ENCODE measurements at regions not wholly inside any gene's neighbourhood (a gene's known extent, or its start where the extent isn't known, plus 50 kb on each side); places are given as distances from the start of the nearest gene placed in this dataset.

GRCh38 chr10:123404357-123404756 lies 250.2 kb downstream of the BUB3 start:
- ChIA-PET CTCF (no interaction called here), POLR2A (no interaction called here)
- peaks cover 0 to 16% of the 10 kb centered on the region in 2 experiments for H3K27me3 ChIP-seq (replicated peaks in 1 of 2; ENCODE audit: control insufficient read depth in 2 of 2, extremely low read depth in 1 of 2, insufficient read depth in 2 of 2, low read length in 1 of 2)
- no peaks in the 10 kb centered on the region for H3K9me3 ChIP-seq
- H3K4me3 Mint-ChIP-seq = no peak overlapping the region
- H3K27ac ChIP-seq (ENCODE audit: low read length) = no peak overlapping the region
- H3K36me3 ChIP-seq (ENCODE audit: control insufficient read depth in 2 of 2, extremely low read depth in 1 of 2, insufficient read depth in 1 of 2, low read length in 1 of 2) = no peaks in the 10 kb centered on the region
- ATAC-seq (replicated peaks in 1 of 4) (no peak), DNase-seq (no peak)
- H3K4me1 ChIP-seq (ENCODE audit: control insufficient read depth in 1 of 2, extremely low read depth in 1 of 2, insufficient read depth in 2 of 2, low read length in 2 of 2) = no peaks in the 10 kb centered on the region
- H3K27ac Mint-ChIP-seq = no peak overlapping the region
- WGBS (ENCODE audit: insufficient coverage) = no CpG with 5 or more reads among the region's 1 CpG
- H3K4me3 ChIP-seq (ENCODE audit: control insufficient read depth in 1 of 2, extremely low read depth in 1 of 2, low read length in 1 of 2) = no peak overlapping the region
- H3K36me3 Mint-ChIP-seq = no peaks in the 10 kb centered on the region
- peaks cover 5 to 12% of the 10 kb centered on the region in 2 donors for H3K27me3 Mint-ChIP-seq
- H3K4me1 Mint-ChIP-seq = no peaks in the 10 kb centered on the region
- peaks cover 11 to 19% (median 14%) of the 10 kb centered on the region in 3 donors for H3K9me3 Mint-ChIP-seq

GRCh38 chr10:123408660-123409059 lies 254.5 kb downstream of the BUB3 start:
- Mint-ChIP-seq H3K27me3 (peaks cover 8 to 19% of the 10 kb centered on the region in 2 donors), H3K36me3 (no peaks in the 10 kb centered on the region), H3K27ac (no peak overlapping the region), H3K9me3 (peaks cover 11 to 17% (median 13%) of the 10 kb centered on the region in 3 donors), H3K4me3 (no peak overlapping the region), H3K4me1 (no peaks in the 10 kb centered on the region)
- Histone ChIP-seq H3K4me1 (ENCODE audit: control insufficient read depth in 1 of 2, extremely low read depth in 1 of 2, insufficient read depth in 2 of 2, low read length in 2 of 2) (no peaks in the 10 kb centered on the region), H3K9me3 (no peaks in the 10 kb centered on the region), H3K27ac (ENCODE audit: low read length) (no peak overlapping the region), H3K27me3 (replicated peaks in 1 of 2; ENCODE audit: control insufficient read depth in 2 of 2, extremely low read depth in 1 of 2, insufficient read depth in 2 of 2, low read length in 1 of 2) (no peaks in the 10 kb centered on the region), H3K4me3 (ENCODE audit: control insufficient read depth in 1 of 2, extremely low read depth in 1 of 2, low read length in 1 of 2) (no peak overlapping the region), H3K36me3 (ENCODE audit: control insufficient read depth in 2 of 2, extremely low read depth in 1 of 2, insufficient read depth in 1 of 2, low read length in 1 of 2) (no peaks in the 10 kb centered on the region)
- ChIA-PET POLR2A (no interaction called here), CTCF (no interaction called here)
- DNase-seq (no peak), ATAC-seq (replicated peaks in 1 of 4) (no peak)
- WGBS (ENCODE audit: insufficient coverage) = no CpG with 5 or more reads among the region's 3 CpGs

- Histone ChIP-seq H3K4me1 (ENCODE audit: control insufficient read depth in 1 of 2, extremely low read depth in 1 of 2, insufficient read depth in 2 of 2, low read length in 2 of 2) (no peaks in the 10 kb centered on the region), H3K36me3 (ENCODE audit: control insufficient read depth in 2 of 2, extremely low read depth in 1 of 2, insufficient read depth in 1 of 2, low read length in 1 of 2) (no peaks in the 10 kb centered on the region), H3K9me3 (no peaks in the 10 kb centered on the region), H3K27ac (ENCODE audit: low read length) (no peak overlapping the region), H3K27me3 (replicated peaks in 1 of 2; ENCODE audit: control insufficient read depth in 2 of 2, extremely low read depth in 1 of 2, insufficient read depth in 2 of 2, low read length in 1 of 2) (no peaks in the 10 kb centered on the region), H3K4me3 (ENCODE audit: control insufficient read depth in 1 of 2, extremely low read depth in 1 of 2, low read length in 1 of 2) (no peak overlapping the region)
- H3K9me3 Mint-ChIP-seq = peaks cover 8 to 9% (median 9%) of the 10 kb centered on the region in 3 donors
- POLR2A ChIA-PET = no interaction called here
- H3K4me3 Mint-ChIP-seq = no peak overlapping the region
- CTCF ChIA-PET = no interaction called here
- no peaks in the 10 kb centered on the region for H3K4me1 Mint-ChIP-seq
- ATAC-seq (replicated peaks in 1 of 4) (no peak), DNase-seq (no peak)
- 70% methylated on average over 1 of the region's 3 CpGs for WGBS (ENCODE audit: insufficient coverage)
- no peaks in the 10 kb centered on the region for H3K36me3 Mint-ChIP-seq
- H3K27ac Mint-ChIP-seq = no peak overlapping the region
- peaks cover 8 to 19% of the 10 kb centered on the region in 2 donors for H3K27me3 Mint-ChIP-seq
These were observed 255.2 kb downstream of the BUB3 start for GRCh38 chr10:123409426-123409825.

- Histone ChIP-seq H3K27ac (ENCODE audit: low read length) (no peak overlapping the region), H3K9me3 (no peaks in the 10 kb centered on the region), H3K27me3 (replicated peaks in 1 of 2; ENCODE audit: control insufficient read depth in 2 of 2, extremely low read depth in 1 of 2, insufficient read depth in 2 of 2, low read length in 1 of 2) (no peaks in the 10 kb centered on the region), H3K4me3 (ENCODE audit: control insufficient read depth in 1 of 2, extremely low read depth in 1 of 2, low read length in 1 of 2) (no peak overlapping the region), H3K4me1 (ENCODE audit: control insufficient read depth in 1 of 2, extremely low read depth in 1 of 2, insufficient read depth in 2 of 2, low read length in 2 of 2) (no peaks in the 10 kb centered on the region), H3K36me3 (ENCODE audit: control insufficient read depth in 2 of 2, extremely low read depth in 1 of 2, insufficient read depth in 1 of 2, low read length in 1 of 2) (no peaks in the 10 kb centered on the region)
- CTCF ChIA-PET = no interaction called here
- ATAC-seq (replicated peaks in 1 of 4) (no peak), DNase-seq (no peak)
- Mint-ChIP-seq H3K27me3 (peaks cover 8 to 19% of the 10 kb centered on the region in 2 donors), H3K4me3 (no peak overlapping the region), H3K36me3 (no peaks in the 10 kb centered on the region), H3K27ac (no peak overlapping the region), H3K9me3 (peaks cover 4 to 5% (median 4%) of the 10 kb centered on the region in 3 donors), H3K4me1 (no peaks in the 10 kb centered on the region)
- 68% methylated on average over 4 of the region's 6 CpGs for WGBS (ENCODE audit: insufficient coverage)
- POLR2A ChIA-PET = no interaction called here
These were observed 255.7 kb downstream of the BUB3 start for GRCh38 chr10:123409884-123410283.

GRCh38 chr10:123413353-123413752 lies 252.8 kb upstream of the GPR26 start:
- Mint-ChIP-seq H3K27ac (no peak overlapping the region), H3K27me3 (peaks cover 6 to 22% of the 10 kb centered on the region in 2 donors), H3K9me3 (no peaks in the 10 kb centered on the region), H3K4me1 (no peaks in the 10 kb centered on the region), H3K36me3 (no peaks in the 10 kb centered on the region), H3K4me3 (no peak overlapping the region)
- no peaks in the 10 kb centered on the region for H3K4me1 ChIP-seq (ENCODE audit: control insufficient read depth in 1 of 2, extremely low read depth in 1 of 2, insufficient read depth in 2 of 2, low read length in 2 of 2)
- ChIA-PET POLR2A (no interaction called here), CTCF (no interaction called here)
- no peak overlapping the region for H3K4me3 ChIP-seq (ENCODE audit: control insufficient read depth in 1 of 2, extremely low read depth in 1 of 2, low read length in 1 of 2)
- no peak for DNase-seq
- H3K27me3 ChIP-seq (replicated peaks in 1 of 2; ENCODE audit: control insufficient read depth in 2 of 2, extremely low read depth in 1 of 2, insufficient read depth in 2 of 2, low read length in 1 of 2) = no peaks in the 10 kb centered on the region
- H3K36me3 ChIP-seq (ENCODE audit: control insufficient read depth in 2 of 2, extremely low read depth in 1 of 2, insufficient read depth in 1 of 2, low read length in 1 of 2) = no peaks in the 10 kb centered on the region
- no CpG with 5 or more reads among the region's 2 CpGs for whole genome bisulfite sequencing (ENCODE audit: insufficient coverage)
- ATAC-seq (replicated peaks in 1 of 4) = no peak
- H3K27ac ChIP-seq (ENCODE audit: low read length) = no peak overlapping the region
- no peaks in the 10 kb centered on the region for H3K9me3 ChIP-seq

- ChIA-PET POLR2A (interaction anchor here in 1 of 2 donors (0.6 kb wide), 1 partner anchor 12 kb away, joined by 3 read pairs; no protein-coding TSS in a partner anchor), CTCF (no interaction called here)
- no CpG with 5 or more reads among the region's 4 CpGs for WGBS (ENCODE audit: insufficient coverage)
- H3K27ac Mint-ChIP-seq = no peak overlapping the region
- H3K36me3 Mint-ChIP-seq = no peaks in the 10 kb centered on the region
- H3K36me3 ChIP-seq (ENCODE audit: control insufficient read depth in 2 of 2, extremely low read depth in 1 of 2, insufficient read depth in 1 of 2, low read length in 1 of 2) = no peaks in the 10 kb centered on the region
- DNase-seq (no peak), ATAC-seq (replicated peaks in 1 of 4) (no peak)
- H3K4me1 Mint-ChIP-seq = no peaks in the 10 kb centered on the region
- H3K27ac ChIP-seq (ENCODE audit: low read length) = no peak overlapping the region
- no peak overlapping the region for H3K4me3 Mint-ChIP-seq
- H3K9me3 ChIP-seq = no peaks in the 10 kb centered on the region
- peaks cover 0 to 2% of the 10 kb centered on the region in 2 experiments for H3K27me3 ChIP-seq (replicated peaks in 1 of 2; ENCODE audit: control insufficient read depth in 2 of 2, extremely low read depth in 1 of 2, insufficient read depth in 2 of 2, low read length in 1 of 2)
- no peaks in the 10 kb centered on the region for H3K9me3 Mint-ChIP-seq
- no peak overlapping the region for H3K4me3 ChIP-seq (ENCODE audit: control insufficient read depth in 1 of 2, extremely low read depth in 1 of 2, low read length in 1 of 2)
- peaks cover 9 to 21% of the 10 kb centered on the region in 2 donors for H3K27me3 Mint-ChIP-seq
- no peaks in the 10 kb centered on the region for H3K4me1 ChIP-seq (ENCODE audit: control insufficient read depth in 1 of 2, extremely low read depth in 1 of 2, insufficient read depth in 2 of 2, low read length in 2 of 2)
These were observed 250.6 kb upstream of the GPR26 start for GRCh38 chr10:123415523-123415922.

GRCh38 chr10:123417414-123417813 lies 248.7 kb upstream of the GPR26 start:
- Histone ChIP-seq H3K4me3 (ENCODE audit: control insufficient read depth in 1 of 2, extremely low read depth in 1 of 2, low read length in 1 of 2) (no peak overlapping the region), H3K27ac (ENCODE audit: low read length) (no peak overlapping the region), H3K27me3 (replicated peaks in 1 of 2; ENCODE audit: control insufficient read depth in 2 of 2, extremely low read depth in 1 of 2, insufficient read depth in 2 of 2, low read length in 1 of 2) (peaks cover 0 to 6% of the 10 kb centered on the region in 2 experiments), H3K36me3 (ENCODE audit: control insufficient read depth in 2 of 2, extremely low read depth in 1 of 2, insufficient read depth in 1 of 2, low read length in 1 of 2) (no peaks in the 10 kb centered on the region), H3K4me1 (ENCODE audit: control insufficient read depth in 1 of 2, extremely low read depth in 1 of 2, insufficient read depth in 2 of 2, low read length in 2 of 2) (no peaks in the 10 kb centered on the region), H3K9me3 (no peaks in the 10 kb centered on the region)
- no peak for ATAC-seq (replicated peaks in 1 of 4)
- no peaks in the 10 kb centered on the region for H3K36me3 Mint-ChIP-seq
- WGBS (ENCODE audit: insufficient coverage) = no CpG with 5 or more reads among the region's 2 CpGs
- no peak overlapping the region for H3K4me3 Mint-ChIP-seq
- H3K4me1 Mint-ChIP-seq = no peaks in the 10 kb centered on the region
- POLR2A ChIA-PET = no interaction called here
- no peaks in the 10 kb centered on the region for H3K9me3 Mint-ChIP-seq
- H3K27me3 Mint-ChIP-seq = peaks cover 11 to 16% of the 10 kb centered on the region in 2 donors
- no peak overlapping the region for H3K27ac Mint-ChIP-seq
- no peak for DNase-seq
- CTCF ChIA-PET = interaction anchor here in 1 of 2 donors (0.7 kb wide), 1 partner anchor 373 kb away, joined by 3 read pairs; no protein-coding TSS in a partner anchor

Data from T-cell (primary cell).